Endothelial cell of umbilical vein (primary cell): ENCODE measurements at regions not wholly inside any gene's neighbourhood (a gene's known extent, or its start where the extent isn't known, plus 50 kb on each side); places are given as distances from the start of the nearest gene placed in this dataset.

ENCODE experiments used
- BruUV-seq: library from RNA; stranded (reverse); fragments of 400-500 nt; replicated peaks from 2 replicates; lab custom pipeline; 2021; lab: Mats Ljungman, UMichigan
- CTCF ChIA-PET: fragments of 300-600, 350-600 bp; sonication (Branson Sonifier 250); formaldehyde crosslinking; loops from one replicate; lab custom pipeline; 2021; ENCODE audit warnings: antibody characterized with exemption, inconsistent platforms; lab: Charles Lee
- POLR2A ChIA-PET: fragments of 300-600, 350-600 bp; sonication (Branson Sonifier 250); formaldehyde crosslinking; loops from one replicate; lab custom pipeline; 2021; ENCODE audit warnings: antibody characterized with exemption, inconsistent platforms; lab: Charles Lee
- DNase-seq: peaks from one replicate; pipeline ENCODE4 v3.0.0-alpha.2; 2011; ENCODE audit warnings: low read depth, low spot score
- FAIRE-seq: peaks from 2 replicates; lab custom pipeline; 2011; peaks lifted over from hg19 to GRCh38; lab: Jason Lieb, UNC
- H2AFZ ChIP-seq: 2 replicates; pipeline ENCODE4 v1.6.0; 2012; ENCODE audit warnings: low read depth, low read length, control low read depth, inconsistent platforms
- H3K27ac ChIP-seq: 2 replicates; pipeline ENCODE4 v1.5.1; 2011; ENCODE audit warnings: low read depth, mild to moderate bottlenecking, control low read depth, low read length, moderate library complexity; ENCODE audit not compliant: insufficient read depth
- H3K27me3 ChIP-seq, 2 experiments: 2 replicates each; pipeline versions ENCODE4 v1.6.0 to v1.6.1; 2011; ENCODE audit warnings: low read length in 2 of 2, mixed read lengths in 1 of 2; ENCODE audit not compliant: control insufficient read depth in 2 of 2, insufficient read depth in 2 of 2
- H3K36me3 ChIP-seq, 2 experiments: 2 replicates in 1 of 2; 3 replicates in 1 of 2; pipeline ENCODE4 v1.5.1; 2011; ENCODE audit warnings: low read length in 2 of 2, mild to moderate bottlenecking in 1 of 2, moderate library complexity in 1 of 2; ENCODE audit not compliant: control insufficient read depth in 2 of 2, insufficient read depth in 2 of 2; ENCODE audit errors: extremely low read depth in 1 of 2
- H3K4me1 ChIP-seq: 3 replicates; pipeline ENCODE4 v1.5.1; 2011; ENCODE audit warnings: mild to moderate bottlenecking, low read length; ENCODE audit not compliant: control insufficient read depth, insufficient read depth; ENCODE audit errors: extremely low read depth
- H3K4me2 ChIP-seq: 2 replicates; pipeline ENCODE4 v1.6.1; 2011; ENCODE audit warnings: low read length, control low read depth, mixed read lengths; ENCODE audit not compliant: insufficient read depth
- H3K4me3 ChIP-seq, 3 experiments: fragments of 200-600 bp in 1 of 3; sonication (generic), shearing (Covaris generic) in 1 of 3; replicated peaks in 1 of 3; 2 replicates each; pipeline ENCODE4 v1.5.1; 2011 to 2016; ENCODE audit warnings: control low read depth in 3 of 3, low read length in 3 of 3, mild to moderate bottlenecking in 2 of 3, inconsistent platforms in 1 of 3, low read depth in 1 of 3, moderate library complexity in 1 of 3; ENCODE audit not compliant: insufficient read depth in 1 of 3
- H3K79me2 ChIP-seq: 2 replicates; pipeline ENCODE4 v1.6.0; 2012; ENCODE audit warnings: low read length, inconsistent platforms; ENCODE audit not compliant: control insufficient read depth, insufficient read depth
- H3K9ac ChIP-seq: replicated peaks from 2 replicates; pipeline ENCODE3; 2011; ENCODE audit warnings: low read length, control low read depth; ENCODE audit not compliant: insufficient read depth; ENCODE audit errors: extremely low read depth
- H3K9me1 ChIP-seq: replicated peaks from 3 replicates; pipeline ENCODE4 v1.6.0; 2011; ENCODE audit warnings: mild to moderate bottlenecking, low read length; ENCODE audit not compliant: control insufficient read depth, insufficient read depth; ENCODE audit errors: extremely low read depth
- H3K9me3 ChIP-seq: replicated peaks from 2 replicates; pipeline ENCODE4 v1.5.1; 2012; ENCODE audit warnings: low read length, inconsistent platforms; ENCODE audit not compliant: control insufficient read depth, insufficient read depth
- H4K20me1 ChIP-seq: replicated peaks from 2 replicates; pipeline ENCODE3; 2011; ENCODE audit warnings: mild to moderate bottlenecking, low read length; ENCODE audit not compliant: control insufficient read depth, insufficient read depth; ENCODE audit errors: extremely low read depth
- EZH2 ChIP-seq: IDR thresholded peaks from 2 replicates; pipeline ENCODE4 v1.6.1; 2012; ENCODE audit warnings: borderline replicate concordance, low read depth, mild to moderate bottlenecking, moderate library complexity, low read length, inconsistent platforms; ENCODE audit not compliant: severe bottlenecking
- FOS ChIP-seq: IDR thresholded peaks from 2 replicates; pipeline ENCODE4 v1.6.1; 2011; ENCODE audit warnings: mild to moderate bottlenecking, low read length, moderate library complexity, borderline replicate concordance; ENCODE audit not compliant: insufficient read depth
- GATA2 ChIP-seq: IDR thresholded peaks from 2 replicates; pipeline ENCODE4 v1.7.0; 2011; ENCODE audit warnings: low read depth, mild to moderate bottlenecking, moderate library complexity, mixed read lengths, low read length; ENCODE audit not compliant: insufficient read length, insufficient read depth
- JUN ChIP-seq: IDR thresholded peaks from 2 replicates; pipeline ENCODE4 v1.6.1; 2011; ENCODE audit warnings: borderline replicate concordance, low read depth; ENCODE audit not compliant: insufficient read length, insufficient read depth
- MAX ChIP-seq: IDR thresholded peaks from 2 replicates; pipeline ENCODE4 v1.6.1; 2011; ENCODE audit not compliant: insufficient read depth, insufficient read length
- MYC ChIP-seq: IDR thresholded peaks from one replicate; pipeline ENCODE4 v1.6.1; 2011; ENCODE audit warnings: mild to moderate bottlenecking, low read depth, low read length
- POLR2A ChIP-seq: IDR thresholded peaks from 2 replicates; pipeline ENCODE4 v1.6.1; 2012; ENCODE audit warnings: low read depth, mild to moderate bottlenecking, control low read depth, low read length
- POLR2AphosphoS5 ChIP-seq: IDR thresholded peaks from 2 replicates; pipeline ENCODE4 v1.6.1; 2012; ENCODE audit warnings: low read depth, mild to moderate bottlenecking, control low read depth, low read length, moderate library complexity; ENCODE audit not compliant: insufficient read depth
- dilution Hi-C: fragments of 300-500 bp; cut with MboI; formaldehyde crosslinking; loops from one replicate; pipeline ENCODE4 v1.15.0; 2019; ENCODE audit warnings: low sequenced_read_pairs; ENCODE audit not compliant: extremely low pct_ligation_motif_present
- intact Hi-C: fragments of 100-400 bp; cut with micrococcal nuclease; formaldehyde crosslinking; loops from one replicate; pipeline ENCODE4 v1.10.0; 2022
- TF ChIP-seq, protein P1 (sequence below), 2 donors: IDR thresholded peaks; 1 replicate in 1 of 2; 2 replicates in 1 of 2; pipeline ENCODE4 v1.5.1; 2011; ENCODE audit warnings: low read length in 2 of 2, mild to moderate bottlenecking in 2 of 2, moderate library complexity in 2 of 2, control low read depth in 1 of 2, inconsistent platforms in 1 of 2, low read depth in 1 of 2; ENCODE audit not compliant: insufficient read depth in 1 of 2; ENCODE audit errors: extremely low read depth in 1 of 2

GRCh38 chr16:85428899-85429775 lies 184.0 kb upstream of the GSE1 start:
- dilution Hi-C loops = no loop called here
- no peak overlapping the region for H3K27ac ChIP-seq
- no peaks in the 10 kb centered on the region for H3K27me3 ChIP-seq
- no TSS peak for BruUV-seq
- POLR2A ChIA-PET = no interaction called here
- no peaks in the 10 kb centered on the region for H3K9me3 ChIP-seq
- TF ChIP-seq POLR2A (no peak), FOS (no peak), GATA2 (no peak), JUN (no peak), POLR2AphosphoS5 (no peak), MYC (no peak), EZH2 (no peak), MAX (no peak)
- TF ChIP-seq, protein P1, sequence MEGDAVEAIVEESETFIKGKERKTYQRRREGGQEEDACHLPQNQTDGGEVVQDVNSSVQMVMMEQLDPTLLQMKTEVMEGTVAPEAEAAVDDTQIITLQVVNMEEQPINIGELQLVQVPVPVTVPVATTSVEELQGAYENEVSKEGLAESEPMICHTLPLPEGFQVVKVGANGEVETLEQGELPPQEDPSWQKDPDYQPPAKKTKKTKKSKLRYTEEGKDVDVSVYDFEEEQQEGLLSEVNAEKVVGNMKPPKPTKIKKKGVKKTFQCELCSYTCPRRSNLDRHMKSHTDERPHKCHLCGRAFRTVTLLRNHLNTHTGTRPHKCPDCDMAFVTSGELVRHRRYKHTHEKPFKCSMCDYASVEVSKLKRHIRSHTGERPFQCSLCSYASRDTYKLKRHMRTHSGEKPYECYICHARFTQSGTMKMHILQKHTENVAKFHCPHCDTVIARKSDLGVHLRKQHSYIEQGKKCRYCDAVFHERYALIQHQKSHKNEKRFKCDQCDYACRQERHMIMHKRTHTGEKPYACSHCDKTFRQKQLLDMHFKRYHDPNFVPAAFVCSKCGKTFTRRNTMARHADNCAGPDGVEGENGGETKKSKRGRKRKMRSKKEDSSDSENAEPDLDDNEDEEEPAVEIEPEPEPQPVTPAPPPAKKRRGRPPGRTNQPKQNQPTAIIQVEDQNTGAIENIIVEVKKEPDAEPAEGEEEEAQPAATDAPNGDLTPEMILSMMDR (IDR thresholded peaks at IDR 0.05; ENCODE audit: extremely low read depth in 1 of 2, insufficient read depth in 1 of 2, low read depth in 1 of 2, low read length in 2 of 2) = no peak
- DNase-seq (no peak), FAIRE-seq (no peak)
- no peaks in the 10 kb centered on the region for H3K79me2 ChIP-seq
- H4K20me1 ChIP-seq = no peaks in the 10 kb centered on the region
- no peaks in the 10 kb centered on the region for H3K9me1 ChIP-seq
- H3K9ac ChIP-seq = no peak overlapping the region
- intact Hi-C loops = no loop called here
- no peaks in the 10 kb centered on the region for H3K36me3 ChIP-seq
- no peak overlapping the region for H2AFZ ChIP-seq
- H3K4me3 ChIP-seq = no peak overlapping the region
- CTCF ChIA-PET = interaction anchor here (0.9 to 2.1 kb wide), 7 partner anchors 9 to 314 kb away, joined by 3 to 16 read pairs (median 5); no protein-coding TSS in a partner anchor
- no peak overlapping the region for H3K4me2 ChIP-seq
- no peaks in the 10 kb centered on the region for H3K4me1 ChIP-seq
